HepG2 (cell line): ENCODE measurements at regions not wholly inside any gene's neighbourhood (a gene's known extent, or its start where the extent isn't known, plus 50 kb on each side); places are given as distances from the start of the nearest gene placed in this dataset.

Experiments used
- ARNTL ChIP-seq: sonication (generic); formaldehyde crosslinking; IDR thresholded peaks from 2 replicates; pipeline ENCODE4 v1.4.0; 2020; ENCODE audit warnings: mild to moderate bottlenecking, missing genetic modification reagents
- BRD4 ChIP-seq: sonication (generic); formaldehyde crosslinking; IDR thresholded peaks from 2 replicates; pipeline ENCODE4 v1.4.0; 2020; ENCODE audit warnings: missing genetic modification reagents
- ELF3 ChIP-seq: IDR thresholded peaks from 2 replicates; pipeline ENCODE4 v1.6.1; 2016; ENCODE audit warnings: missing genetic modification reagents, missing compliant biosample characterization
- EP300 ChIP-seq, 3 experiments: sonication (generic) in 1 of 3; formaldehyde crosslinking in 1 of 3; IDR thresholded peaks; 2 replicates each; pipeline versions ENCODE4 v1.5.1 to v1.6.1; 2011 to 2020; ENCODE audit warnings: low read depth in 2 of 3, low read length in 2 of 3, borderline replicate concordance in 1 of 3, improper control_type of control experiment in 1 of 3, mild to moderate bottlenecking in 1 of 3, missing genetic modification reagents in 1 of 3, moderate library complexity in 1 of 3
- FOXC1 ChIP-seq: sonication (generic); formaldehyde crosslinking; IDR thresholded peaks from 2 replicates; pipeline ENCODE4 v1.8.0; 2022; ENCODE audit warnings: mild to moderate bottlenecking, missing genetic modification reagents, borderline replicate concordance
- FOXO1 ChIP-seq: sonication (generic); formaldehyde crosslinking; IDR thresholded peaks from 2 replicates; pipeline ENCODE4 v1.4.0; 2020; ENCODE audit warnings: missing genetic modification reagents
- GZF1 ChIP-seq: sonication (generic); formaldehyde crosslinking; IDR thresholded peaks from 2 replicates; pipeline ENCODE4 v1.5.1; 2020; ENCODE audit warnings: mild to moderate bottlenecking, missing genetic modification reagents
- ISL2 ChIP-seq: sonication (generic); formaldehyde crosslinking; IDR thresholded peaks from 2 replicates; pipeline ENCODE4 v1.5.0; 2020; ENCODE audit warnings: missing genetic modification reagents
- JARID2 ChIP-seq: sonication (generic); formaldehyde crosslinking; IDR thresholded peaks from 2 replicates; pipeline ENCODE4 v1.8.1; 2023; ENCODE audit warnings: missing genetic modification reagents, inconsistent platforms; ENCODE audit not compliant: insufficient replicate concordance
- KDM6A ChIP-seq: IDR thresholded peaks from 2 replicates; pipeline ENCODE4 v1.6.1; 2016; ENCODE audit warnings: low read depth
- MTF1 ChIP-seq: sonication (generic); formaldehyde crosslinking; IDR thresholded peaks from 2 replicates; pipeline ENCODE4 v1.5.0; 2020; ENCODE audit warnings: missing genetic modification reagents
- MYNN ChIP-seq: sonication (generic); formaldehyde crosslinking; IDR thresholded peaks from 2 replicates; pipeline ENCODE4 v1.4.0; 2020; ENCODE audit warnings: mild to moderate bottlenecking, low read depth, missing genetic modification reagents
- NCOA2 ChIP-seq: sonication (generic); formaldehyde crosslinking; IDR thresholded peaks from 2 replicates; pipeline ENCODE4 v1.8.0; 2022; ENCODE audit warnings: inconsistent platforms
- NR2F6 ChIP-seq, 2 experiments: IDR thresholded peaks; 2 replicates each; pipeline ENCODE4 v1.6.1; 2016; ENCODE audit warnings: antibody characterized with exemption in 1 of 2, mild to moderate bottlenecking in 1 of 2
- NR3C1 ChIP-seq: sonication (generic); formaldehyde crosslinking; IDR thresholded peaks from 2 replicates; pipeline ENCODE4 v1.4.0; 2020; ENCODE audit warnings: missing genetic modification reagents
- NRL ChIP-seq: sonication (generic); formaldehyde crosslinking; IDR thresholded peaks from 2 replicates; pipeline ENCODE4 v1.5.0; 2020; ENCODE audit warnings: missing genetic modification reagents, mild to moderate bottlenecking, moderate library complexity, borderline replicate concordance
- PITX1 ChIP-seq: sonication (generic); formaldehyde crosslinking; IDR thresholded peaks from 2 replicates; pipeline ENCODE4 v1.5.1; 2020; ENCODE audit warnings: mild to moderate bottlenecking, missing genetic modification reagents
- ZNF7 ChIP-seq: IDR thresholded peaks from 2 replicates; pipeline ENCODE4 v1.6.1; 2016; ENCODE audit warnings: missing biosample characterization, missing genetic modification reagents
- ZNF788 ChIP-seq: sonication (generic); formaldehyde crosslinking; IDR thresholded peaks from 2 replicates; pipeline ENCODE4 v1.5.0; 2020; ENCODE audit warnings: mild to moderate bottlenecking, missing genetic modification reagents, borderline replicate concordance
- TF ChIP-seq, protein P1 (sequence below): sonication (generic); formaldehyde crosslinking; IDR thresholded peaks from 2 replicates; pipeline ENCODE4 v1.4.0; 2020; ENCODE audit warnings: missing genetic modification reagents, borderline replicate concordance
- TF ChIP-seq, protein P2 (sequence below): sonication (generic); formaldehyde crosslinking; conservative IDR thresholded peaks from 2 replicates; pipeline ENCODE4 v1.8.0; 2022; ENCODE audit warnings: mild to moderate bottlenecking, moderate library complexity, missing genetic modification reagents
- TF ChIP-seq, protein P3 (sequence below): sonication (generic); formaldehyde crosslinking; IDR thresholded peaks from 2 replicates; pipeline ENCODE4 v1.8.0; 2022; ENCODE audit warnings: missing genetic modification reagents, mild to moderate bottlenecking, inconsistent platforms, borderline replicate concordance
- TF ChIP-seq, protein P4 (sequence below): sonication (generic); formaldehyde crosslinking; IDR thresholded peaks from 2 replicates; pipeline ENCODE4 v1.5.0; 2020; ENCODE audit warnings: mild to moderate bottlenecking, missing genetic modification reagents, moderate library complexity

DNA sequence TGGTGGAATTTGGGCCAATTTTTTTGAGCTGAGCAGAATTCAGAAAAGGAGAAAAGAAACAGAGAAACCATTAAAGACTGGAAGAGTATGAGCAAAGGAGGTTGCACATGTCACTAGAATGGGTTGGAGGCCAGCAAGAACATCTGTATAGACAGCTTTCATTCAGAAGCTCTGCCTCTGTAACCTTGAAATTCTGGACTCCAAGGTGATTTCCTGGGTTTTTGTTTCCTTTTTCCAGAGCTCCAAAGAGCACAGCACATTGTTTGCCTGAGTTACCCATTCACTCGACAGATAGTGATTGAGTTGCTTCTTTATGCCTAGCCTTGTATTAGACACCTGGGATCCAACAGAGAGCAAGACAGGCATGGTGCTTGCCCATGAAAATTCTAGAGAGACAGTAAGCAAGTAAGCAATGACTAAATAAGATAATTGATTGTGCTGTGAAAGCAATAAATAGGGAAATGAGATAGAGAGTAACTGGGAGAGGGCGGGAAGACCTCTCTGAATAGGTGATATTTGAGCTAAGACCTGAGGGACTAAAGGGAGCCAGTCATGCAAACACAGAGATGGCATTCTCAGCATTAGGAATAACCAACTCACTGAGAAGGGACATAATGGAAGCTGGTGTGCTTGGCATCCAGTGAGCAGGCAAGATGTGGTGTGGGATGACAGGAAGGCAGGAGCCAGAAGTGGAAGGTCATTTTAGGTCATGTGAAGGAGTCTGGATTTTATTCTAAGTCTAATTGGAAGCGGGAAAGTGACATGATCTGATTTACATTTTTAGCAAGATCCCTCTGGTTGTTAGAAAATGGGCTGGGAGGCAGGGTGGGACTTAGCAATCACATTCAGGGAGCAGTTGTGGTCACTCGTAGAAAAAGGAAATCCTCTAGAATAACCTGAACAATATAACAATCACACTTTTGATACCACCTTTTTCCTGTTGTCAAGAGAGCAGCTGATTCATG is 197.5 kb downstream of the HS3ST3A1 start (continued):
- TF ChIP-seq NR2F6 (IDR thresholded peaks at IDR 0.05) (no peak), NR2F6 (CRISPR knock-in tag; IDR thresholded peaks at IDR 0.05) (peak; percentile 50), ARNTL (peak; percentile 74), FOXO1 (CRISPR knock-in tag) (peak; percentile 41; the same call in 1 of the 2 replicates), EP300 (IDR thresholded peaks at IDR 0.05; ENCODE audit: low read depth in 2 of 2, low read length in 2 of 2) (peak in 1 of 2 experiments; percentile 82; a peak in 2 of 4 replicates), EP300 (CRISPR knock-in tag; IDR thresholded peaks at IDR 0.05; ENCODE audit: borderline replicate concordance) (peak; percentile 46; the same call in 1 of the 2 replicates), MTF1 (CRISPR knock-in tag) (no peak), ELF3 (CRISPR knock-in tag) (peak; percentile 87), NCOA2 (CRISPR knock-in tag) (peak; percentile 73), BRD4 (CRISPR knock-in tag) (peak; percentile 91), GZF1 (CRISPR knock-in tag) (0 out of 2 replicates have a peak, but pooled peaks have one; percentile 69), MYNN (CRISPR knock-in tag) (no peak), NRL (no peak), NR3C1 (no peak), ZNF7 (CRISPR knock-in tag) (no peak), PITX1 (peak; percentile 37; the same call in 1 of the 2 replicates), FOXC1 (no peak), JARID2 (CRISPR knock-in tag) (no peak), ISL2 (CRISPR knock-in tag) (peak; percentile 62; the same call in 1 of the 2 replicates), ZNF788 (CRISPR knock-in tag) (peak; percentile 66; the same call in 1 of the 2 replicates), KDM6A (CRISPR knock-in tag) (no peak)
- TF ChIP-seq, protein P1, sequence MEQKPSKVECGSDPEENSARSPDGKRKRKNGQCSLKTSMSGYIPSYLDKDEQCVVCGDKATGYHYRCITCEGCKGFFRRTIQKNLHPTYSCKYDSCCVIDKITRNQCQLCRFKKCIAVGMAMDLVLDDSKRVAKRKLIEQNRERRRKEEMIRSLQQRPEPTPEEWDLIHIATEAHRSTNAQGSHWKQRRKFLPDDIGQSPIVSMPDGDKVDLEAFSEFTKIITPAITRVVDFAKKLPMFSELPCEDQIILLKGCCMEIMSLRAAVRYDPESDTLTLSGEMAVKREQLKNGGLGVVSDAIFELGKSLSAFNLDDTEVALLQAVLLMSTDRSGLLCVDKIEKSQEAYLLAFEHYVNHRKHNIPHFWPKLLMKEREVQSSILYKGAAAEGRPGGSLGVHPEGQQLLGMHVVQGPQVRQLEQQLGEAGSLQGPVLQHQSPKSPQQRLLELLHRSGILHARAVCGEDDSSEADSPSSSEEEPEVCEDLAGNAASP: peak; percentile 34; the same call in 1 of the 2 replicates
- TF ChIP-seq, protein P2, sequence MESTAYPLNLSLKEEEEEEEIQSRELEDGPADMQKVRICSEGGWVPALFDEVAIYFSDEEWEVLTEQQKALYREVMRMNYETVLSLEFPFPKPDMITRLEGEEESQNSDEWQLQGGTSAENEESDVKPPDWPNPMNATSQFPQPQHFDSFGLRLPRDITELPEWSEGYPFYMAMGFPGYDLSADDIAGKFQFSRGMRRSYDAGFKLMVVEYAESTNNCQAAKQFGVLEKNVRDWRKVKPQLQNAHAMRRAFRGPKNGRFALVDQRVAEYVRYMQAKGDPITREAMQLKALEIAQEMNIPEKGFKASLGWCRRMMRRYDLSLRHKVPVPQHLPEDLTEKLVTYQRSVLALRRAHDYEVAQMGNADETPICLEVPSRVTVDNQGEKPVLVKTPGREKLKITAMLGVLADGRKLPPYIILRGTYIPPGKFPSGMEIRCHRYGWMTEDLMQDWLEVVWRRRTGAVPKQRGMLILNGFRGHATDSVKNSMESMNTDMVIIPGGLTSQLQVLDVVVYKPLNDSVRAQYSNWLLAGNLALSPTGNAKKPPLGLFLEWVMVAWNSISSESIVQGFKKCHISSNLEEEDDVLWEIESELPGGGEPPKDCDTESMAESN (CRISPR knock-in tag): 0 out of 2 replicates have a peak, but pooled peaks have one; percentile 17
- TF ChIP-seq, protein P3, sequence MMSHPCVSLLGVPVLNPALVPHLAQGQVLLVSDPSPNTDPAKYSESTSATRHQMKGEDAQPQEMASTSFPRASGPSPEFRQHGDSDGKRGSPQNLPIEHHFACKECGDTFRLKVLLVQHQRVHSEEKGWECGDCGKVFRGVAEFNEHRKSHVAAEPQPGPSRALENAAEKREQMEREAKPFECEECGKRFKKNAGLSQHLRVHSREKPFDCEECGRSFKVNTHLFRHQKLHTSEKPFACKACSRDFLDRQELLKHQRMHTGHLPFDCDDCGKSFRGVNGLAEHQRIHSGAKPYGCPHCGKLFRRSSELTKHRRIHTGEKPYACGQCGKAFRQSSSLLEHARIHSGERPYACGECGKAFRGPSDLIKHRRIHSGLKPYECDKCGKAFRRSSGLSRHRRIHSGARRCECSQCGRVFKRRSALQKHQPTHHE (CRISPR knock-in tag): peak; percentile 52; the same call in 1 of the 2 replicates
- TF ChIP-seq, protein P4, sequence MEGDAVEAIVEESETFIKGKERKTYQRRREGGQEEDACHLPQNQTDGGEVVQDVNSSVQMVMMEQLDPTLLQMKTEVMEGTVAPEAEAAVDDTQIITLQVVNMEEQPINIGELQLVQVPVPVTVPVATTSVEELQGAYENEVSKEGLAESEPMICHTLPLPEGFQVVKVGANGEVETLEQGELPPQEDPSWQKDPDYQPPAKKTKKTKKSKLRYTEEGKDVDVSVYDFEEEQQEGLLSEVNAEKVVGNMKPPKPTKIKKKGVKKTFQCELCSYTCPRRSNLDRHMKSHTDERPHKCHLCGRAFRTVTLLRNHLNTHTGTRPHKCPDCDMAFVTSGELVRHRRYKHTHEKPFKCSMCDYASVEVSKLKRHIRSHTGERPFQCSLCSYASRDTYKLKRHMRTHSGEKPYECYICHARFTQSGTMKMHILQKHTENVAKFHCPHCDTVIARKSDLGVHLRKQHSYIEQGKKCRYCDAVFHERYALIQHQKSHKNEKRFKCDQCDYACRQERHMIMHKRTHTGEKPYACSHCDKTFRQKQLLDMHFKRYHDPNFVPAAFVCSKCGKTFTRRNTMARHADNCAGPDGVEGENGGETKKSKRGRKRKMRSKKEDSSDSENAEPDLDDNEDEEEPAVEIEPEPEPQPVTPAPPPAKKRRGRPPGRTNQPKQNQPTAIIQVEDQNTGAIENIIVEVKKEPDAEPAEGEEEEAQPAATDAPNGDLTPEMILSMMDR (CRISPR knock-in tag): no peak
